22Rv1 (cell line): ENCODE measurements at regions not wholly inside any gene's neighbourhood (a gene's known extent, or its start where the extent isn't known, plus 50 kb on each side); places are given as distances from the start of the nearest gene placed in this dataset.
"Not testable (repeated sequence)": the region's sequence is repeated elsewhere in the genome, so short reads cannot be mapped to it uniquely, and the experiment has no call there.

Source experiments
- CTCF ChIP-seq: fragments of 450-650 bp; IDR thresholded peaks from 2 replicates; pipeline ENCODE4 v1.5.1; 2017; ENCODE audit warnings: mild to moderate bottlenecking
- ZFX ChIP-seq: fragments of 450-650 bp; IDR thresholded peaks from 2 replicates; pipeline ENCODE4 v1.6.1; 2017; ENCODE audit warnings: antibody characterized with exemption, borderline replicate concordance

- not testable (repeated sequence) for TF ChIP-seq CTCF, ZFX
Measured at GRCh38 chr1:226464587-226464971, 56.7 kb upstream of the PARP1 start.
